ENCODE measurements at regions not wholly inside any gene's neighbourhood (a gene's known extent, or its start where the extent isn't known, plus 50 kb on each side); places are given as distances from the start of the nearest gene placed in this dataset.

DNA sequence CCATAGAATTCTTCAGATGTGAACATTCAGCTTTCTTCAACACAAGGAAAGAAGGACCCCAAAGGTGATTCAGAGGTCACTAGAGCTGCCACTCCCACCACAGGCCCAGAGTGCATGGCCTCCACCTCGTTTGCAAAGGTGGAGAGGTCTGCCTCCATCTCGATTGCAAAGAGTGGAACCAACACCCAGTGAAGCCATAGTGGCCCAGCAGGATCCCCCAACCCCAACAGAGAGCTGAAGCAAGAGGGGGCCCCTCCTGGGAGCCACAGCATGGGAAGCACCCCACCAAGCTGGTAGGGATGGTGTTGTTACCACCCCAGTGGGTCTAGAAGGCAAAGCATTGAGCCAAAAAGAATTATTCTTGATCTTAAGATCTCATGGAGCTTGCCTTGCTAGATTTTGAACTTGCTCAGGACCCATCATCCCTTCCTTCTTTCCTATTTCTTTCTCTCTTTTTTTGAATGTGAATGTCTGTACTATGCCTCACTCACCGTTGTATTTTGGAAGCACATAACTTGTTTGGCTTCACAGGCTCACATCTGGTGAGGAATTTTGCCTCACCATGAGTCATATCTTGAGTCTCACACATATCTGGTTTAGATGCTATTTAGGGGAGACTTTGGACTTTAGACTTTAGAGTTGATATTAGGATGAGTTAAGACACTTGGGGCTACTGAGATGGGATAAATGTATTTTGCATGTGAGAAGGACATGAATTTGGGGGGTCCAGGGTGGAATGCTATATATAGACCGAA, 119.2 kb downstream of the ANKRD60 start:
- no peak for TF ChIP-seq CTCF (optimal IDR thresholded peaks at IDR 0.05 in 1 of 3, IDR thresholded peaks at IDR 0.05 in 1 of 3, conservative IDR thresholded peaks at IDR 0.05 in 1 of 3; ENCODE audit: extremely low read depth in 1 of 3, insufficient read depth in 2 of 3, low read length in 3 of 3)
- no peak for TF ChIP-seq EZH2 (IDR thresholded peaks at IDR 0.05; ENCODE audit: low read length)
